ENCODE measurements at regions not wholly inside any gene's neighbourhood (a gene's known extent, or its start where the extent isn't known, plus 50 kb on each side); places are given as distances from the start of the nearest gene placed in this dataset.
"Not testable (repeated sequence)": the region's sequence is repeated elsewhere in the genome, so short reads cannot be mapped to it uniquely, and the experiment has no call there.

GRCh38 chr7:65317372-65317771, 56.3 kb upstream of the ZNF92 start:
- Mint-ChIP-seq H3K4me3 (ENCODE audit: low read depth) (no peak overlapping the region), H3K4me1 (ENCODE audit: low read depth) (no peaks in the 10 kb centered on the region), H3K36me3 (ENCODE audit: low read depth) (no peaks in the 10 kb centered on the region), H3K27ac (no peak overlapping the region), H3K27me3 (ENCODE audit: low read depth) (no peaks in the 10 kb centered on the region), H3K9me3 (no peaks in the 10 kb centered on the region)
- intact Hi-C loops (cut with micrococcal nuclease) = no loop called here
- DNase-seq (ENCODE audit: low spot score) = no peak

DNA sequence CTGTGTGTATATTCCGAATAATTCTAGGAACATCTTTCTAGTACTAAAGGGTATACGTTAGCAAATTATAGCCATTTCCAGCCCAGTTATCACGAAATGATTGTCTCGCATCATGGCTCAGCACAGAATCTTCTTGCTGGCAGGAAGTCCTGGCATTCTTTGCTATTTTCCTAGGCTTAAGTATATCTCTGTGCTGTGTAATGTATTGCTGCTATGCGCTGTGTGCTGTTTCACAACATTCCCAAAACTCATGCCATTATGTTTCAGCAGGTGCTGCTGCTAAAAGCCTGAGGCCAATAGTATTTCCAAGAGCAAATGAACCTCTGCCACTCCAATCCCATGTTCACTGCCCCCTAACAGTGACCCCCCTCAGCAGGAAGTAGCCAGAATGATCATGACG, 62.9 kb upstream of the ZNF92 start:
- H3K36me3 Mint-ChIP-seq (ENCODE audit: low read depth) = no peaks in the 10 kb centered on the region
- DNase-seq (ENCODE audit: low spot score) = no peak
- no peak overlapping the region for H3K4me3 Mint-ChIP-seq (ENCODE audit: low read depth)
- no peaks in the 10 kb centered on the region for H3K4me1 Mint-ChIP-seq (ENCODE audit: low read depth)
- no peaks in the 10 kb centered on the region for H3K27me3 Mint-ChIP-seq (ENCODE audit: low read depth)
- no peaks in the 10 kb centered on the region for H3K9me3 Mint-ChIP-seq
- no peak overlapping the region for H3K27ac Mint-ChIP-seq
- intact Hi-C loops (cut with micrococcal nuclease) = no loop called here

GRCh38 chr7:65308300-65308678, 65.4 kb upstream of the ZNF92 start:
- Mint-ChIP-seq H3K27ac (no peak overlapping the region), H3K36me3 (ENCODE audit: low read depth) (no peaks in the 10 kb centered on the region), H3K4me3 (ENCODE audit: low read depth) (no peak overlapping the region), H3K9me3 (no peaks in the 10 kb centered on the region), H3K4me1 (ENCODE audit: low read depth) (no peaks in the 10 kb centered on the region), H3K27me3 (ENCODE audit: low read depth) (no peaks in the 10 kb centered on the region)
- intact Hi-C loops (cut with micrococcal nuclease) = no loop called here
- DNase-seq (ENCODE audit: low spot score) = no peak

- Mint-ChIP-seq H3K27me3 (ENCODE audit: low read depth) (no peaks in the 10 kb centered on the region), H3K4me1 (ENCODE audit: low read depth) (no peaks in the 10 kb centered on the region), H3K36me3 (ENCODE audit: low read depth) (no peaks in the 10 kb centered on the region), H3K4me3 (ENCODE audit: low read depth) (no peak overlapping the region), H3K9me3 (no peaks in the 10 kb centered on the region), H3K27ac (no peak overlapping the region)
- intact Hi-C loops (cut with micrococcal nuclease) = loop anchor here (1.0 to 2.0 kb wide), 2 partner anchors 91 to 356 kb away; no protein-coding TSS in a partner anchor
- DNase-seq (ENCODE audit: low spot score) = peak; percentile 18
Observed at GRCh38 chr7:65307651-65308299, 65.9 kb upstream of the ZNF92 start.

GRCh38 chr7:65304175-65304574, 69.5 kb upstream of the ZNF92 start:
- H3K27ac Mint-ChIP-seq = no peak overlapping the region
- no peaks in the 10 kb centered on the region for H3K36me3 Mint-ChIP-seq (ENCODE audit: low read depth)
- H3K9me3 Mint-ChIP-seq = no peaks in the 10 kb centered on the region
- no peaks in the 10 kb centered on the region for H3K27me3 Mint-ChIP-seq (ENCODE audit: low read depth)
- H3K4me3 Mint-ChIP-seq (ENCODE audit: low read depth) = no peak overlapping the region
- intact Hi-C loops (cut with micrococcal nuclease) = no loop called here
- peaks cover 3% of the 10 kb centered on the region for H3K4me1 Mint-ChIP-seq (ENCODE audit: low read depth)
- DNase-seq (ENCODE audit: low spot score) = no peak

DNA sequence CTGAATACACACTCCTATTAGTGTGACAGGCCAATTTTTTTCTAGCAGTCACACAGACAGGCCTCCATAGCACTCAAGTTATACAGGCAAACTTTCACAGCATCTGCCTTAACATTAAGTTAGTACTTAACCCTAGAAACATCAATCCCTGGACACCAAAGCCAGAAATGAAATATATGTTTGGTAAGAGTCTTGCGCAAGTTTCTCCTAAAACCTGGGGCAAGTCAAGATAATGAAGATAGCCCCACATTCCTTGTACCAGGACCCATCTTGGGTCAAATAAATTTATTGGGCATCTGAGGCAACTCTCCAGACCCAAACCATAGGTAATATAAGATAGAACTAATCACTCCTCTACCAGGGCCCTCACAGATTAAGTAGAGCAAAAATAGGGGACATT, 70.8 kb upstream of the ZNF92 start:
- H3K4me1 Mint-ChIP-seq (ENCODE audit: low read depth) = peaks cover 3% of the 10 kb centered on the region
- H3K27ac Mint-ChIP-seq = no peak overlapping the region
- DNase-seq (ENCODE audit: low spot score) = no peak
- H3K27me3 Mint-ChIP-seq (ENCODE audit: low read depth) = no peaks in the 10 kb centered on the region
- H3K4me3 Mint-ChIP-seq (ENCODE audit: low read depth) = no peak overlapping the region
- intact Hi-C loops (cut with micrococcal nuclease) = no loop called here
- no peaks in the 10 kb centered on the region for H3K9me3 Mint-ChIP-seq
- H3K36me3 Mint-ChIP-seq (ENCODE audit: low read depth) = no peaks in the 10 kb centered on the region

GRCh38 chr7:65301007-65301406, 72.6 kb upstream of the ZNF92 start:
- H3K27ac Mint-ChIP-seq = no peak overlapping the region
- no peaks in the 10 kb centered on the region for H3K27me3 Mint-ChIP-seq (ENCODE audit: low read depth)
- H3K4me3 Mint-ChIP-seq (ENCODE audit: low read depth) = no peak overlapping the region
- no peaks in the 10 kb centered on the region for H3K9me3 Mint-ChIP-seq
- H3K4me1 Mint-ChIP-seq (ENCODE audit: low read depth) = peaks cover 5% of the 10 kb centered on the region
- H3K36me3 Mint-ChIP-seq (ENCODE audit: low read depth) = no peaks in the 10 kb centered on the region
- DNase-seq (ENCODE audit: low spot score) = no peak
- intact Hi-C loops (cut with micrococcal nuclease) = no loop called here

DNA sequence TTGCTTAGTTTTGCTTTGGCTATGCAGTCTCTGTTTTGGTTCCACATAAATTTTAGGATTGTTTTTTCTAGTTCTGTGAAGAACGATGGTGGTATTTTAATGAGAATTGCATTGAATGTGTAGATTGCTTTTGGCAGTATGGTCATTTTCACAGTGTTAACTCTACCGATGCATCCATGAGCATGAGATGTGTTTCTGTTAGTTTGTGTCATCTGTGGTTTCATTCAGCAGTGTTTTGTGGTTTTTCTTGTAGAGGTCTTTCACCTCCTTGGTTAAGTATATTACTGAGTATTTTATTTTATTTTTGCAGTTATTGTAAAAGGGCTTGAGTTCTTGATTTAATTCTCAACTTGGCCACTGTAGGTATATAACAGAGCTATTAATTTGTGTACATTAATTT, 78.2 kb upstream of the ZNF92 start:
- H3K27me3 Mint-ChIP-seq (ENCODE audit: low read depth) = no peaks in the 10 kb centered on the region
- H3K27ac Mint-ChIP-seq = no peak overlapping the region
- H3K9me3 Mint-ChIP-seq = no peaks in the 10 kb centered on the region
- no peak for DNase-seq (ENCODE audit: low spot score)
- intact Hi-C loops (cut with micrococcal nuclease) = no loop called here
- peaks cover 15% of the 10 kb centered on the region for H3K4me1 Mint-ChIP-seq (ENCODE audit: low read depth)
- no peaks in the 10 kb centered on the region for H3K36me3 Mint-ChIP-seq (ENCODE audit: low read depth)
- H3K4me3 Mint-ChIP-seq (ENCODE audit: low read depth) = peak overlapping the region; percentile 15

GRCh38 chr7:65290340-65290739, 83.3 kb upstream of the ZNF92 start:
- H3K27me3 Mint-ChIP-seq (ENCODE audit: low read depth); H3K27ac Mint-ChIP-seq; intact Hi-C loops (cut with micrococcal nuclease); H3K9me3 Mint-ChIP-seq; DNase-seq (ENCODE audit: low spot score); H3K4me1 Mint-ChIP-seq (ENCODE audit: low read depth); H3K4me3 Mint-ChIP-seq (ENCODE audit: low read depth); H3K36me3 Mint-ChIP-seq (ENCODE audit: low read depth): not testable (repeated sequence)

- Mint-ChIP-seq H3K36me3 (ENCODE audit: low read depth) (no peaks in the 10 kb centered on the region), H3K4me3 (ENCODE audit: low read depth) (no peak overlapping the region), H3K27ac (no peak overlapping the region), H3K9me3 (peaks cover 5% of the 10 kb centered on the region), H3K27me3 (ENCODE audit: low read depth) (peaks cover 3% of the 10 kb centered on the region), H3K4me1 (ENCODE audit: low read depth) (no peaks in the 10 kb centered on the region)
- DNase-seq (ENCODE audit: low spot score) = no peak
- intact Hi-C loops (cut with micrococcal nuclease) = no loop called here
Observed at GRCh38 chr7:65287023-65287422, 86.6 kb upstream of the ZNF92 start.

- H3K27me3 Mint-ChIP-seq (ENCODE audit: low read depth) = peaks cover 3% of the 10 kb centered on the region
- H3K36me3 Mint-ChIP-seq (ENCODE audit: low read depth) = no peaks in the 10 kb centered on the region
- no peak for DNase-seq (ENCODE audit: low spot score)
- H3K9me3 Mint-ChIP-seq = peaks cover 9% of the 10 kb centered on the region
- H3K27ac Mint-ChIP-seq = no peak overlapping the region
- H3K4me3 Mint-ChIP-seq (ENCODE audit: low read depth) = no peak overlapping the region
- no peaks in the 10 kb centered on the region for H3K4me1 Mint-ChIP-seq (ENCODE audit: low read depth)
- intact Hi-C loops (cut with micrococcal nuclease) = no loop called here
Observed at GRCh38 chr7:65285906-65286864, 87.5 kb upstream of the ZNF92 start.

GRCh38 chr7:65285241-65285640, 88.4 kb upstream of the ZNF92 start:
- H3K9me3 Mint-ChIP-seq = peaks cover 11% of the 10 kb centered on the region
- H3K27ac Mint-ChIP-seq; intact Hi-C loops (cut with micrococcal nuclease); H3K27me3 Mint-ChIP-seq (ENCODE audit: low read depth); H3K36me3 Mint-ChIP-seq (ENCODE audit: low read depth); DNase-seq (ENCODE audit: low spot score); H3K4me3 Mint-ChIP-seq (ENCODE audit: low read depth); H3K4me1 Mint-ChIP-seq (ENCODE audit: low read depth): not testable (repeated sequence)

GRCh38 chr7:65279795-65280194, 93.9 kb upstream of the ZNF92 start:
- Mint-ChIP-seq H3K36me3 (ENCODE audit: low read depth) (no peaks in the 10 kb centered on the region), H3K27ac (no peak overlapping the region), H3K4me1 (ENCODE audit: low read depth) (no peaks in the 10 kb centered on the region), H3K27me3 (ENCODE audit: low read depth) (peaks cover 3% of the 10 kb centered on the region), H3K4me3 (ENCODE audit: low read depth) (no peak overlapping the region), H3K9me3 (peaks cover 20% of the 10 kb centered on the region)
- intact Hi-C loops (cut with micrococcal nuclease) = no loop called here
- no peak for DNase-seq (ENCODE audit: low spot score)
